GM10266 (cell line): ENCODE measurements at regions not wholly inside any gene's neighbourhood (a gene's known extent, or its start where the extent isn't known, plus 50 kb on each side); places are given as distances from the start of the nearest gene placed in this dataset.

Experiments used
- DNase-seq: peaks from one replicate; pipeline ENCODE4 v3.0.0; 2012; ENCODE audit errors: extremely low spot score
- CTCF ChIP-seq: IDR thresholded peaks from 2 replicates; pipeline ENCODE4 v1.5.1; 2012; ENCODE audit warnings: mild to moderate bottlenecking, low read depth; ENCODE audit not compliant: control insufficient read depth, insufficient read depth; ENCODE audit errors: missing control alignments

GRCh38 chr12:77402716-77403115 lies 337.3 kb upstream of the E2F7 start:
- no peak for DNase-seq
- no peak for TF ChIP-seq CTCF

- no peak for DNase-seq
- no peak for TF ChIP-seq CTCF
Observed at GRCh38 chr12:77401770-77402081, 336.4 kb upstream of the E2F7 start.

- no peak for DNase-seq
- TF ChIP-seq CTCF: no peak
Observed at GRCh38 chr12:77401064-77401769, 335.8 kb upstream of the E2F7 start.

GRCh38 chr12:77392467-77393088 lies 327.2 kb upstream of the E2F7 start:
- TF ChIP-seq CTCF: no peak
- DNase-seq: no peak

- no peak for DNase-seq
Observed at GRCh38 chr12:77388445-77389265, 323.3 kb upstream of the E2F7 start.

GRCh38 chr12:77387671-77388070 lies 322.3 kb upstream of the E2F7 start:
- TF ChIP-seq CTCF: no peak
- no peak for DNase-seq

More at GRCh38 chr12:77388445-77389265, 323.3 kb upstream of the E2F7 start:
- no peak for TF ChIP-seq CTCF

- DNase-seq: no peak
- no peak for TF ChIP-seq CTCF
Observed at GRCh38 chr12:77387214-77387613, 321.8 kb upstream of the E2F7 start.
